Heart left ventricle (tissue), 16 donors: ENCODE measurements at regions not wholly inside any gene's neighbourhood (a gene's known extent, or its start where the extent isn't known, plus 50 kb on each side); places are given as distances from the start of the nearest gene placed in this dataset.

Experiments used
- ATAC-seq, 4 donors: fragments of 200-7000 bp; cut with Tn5 transposase; one replicate each; pipeline ENCODE4 v1.9.1; 2020 to 2022; ENCODE audit warnings: moderate library complexity in 4 of 4, mild to moderate bottlenecking in 3 of 4, moderate number of reproducible peaks in 1 of 4
- DNase-seq, 5 donors: peaks; one replicate each; pipeline ENCODE4 v3.0.0-alpha.2; 2020
- H3K27ac ChIP-seq, 12 donors: fragments of 200-600 bp; sonication (generic) in 4 of 12; one replicate each; pipeline versions ENCODE4 v1.5.0 to v1.8.0; 2016 to 2022; ENCODE audit warnings: mild to moderate bottlenecking in 2 of 12
- H3K27me3 ChIP-seq, 9 donors: fragments of 200-600 bp; sonication (generic) in 2 of 9; one replicate each; pipeline versions ENCODE4 v1.5.1 to v1.8.0; 2016 to 2022; ENCODE audit warnings: mild to moderate bottlenecking in 3 of 9
- H3K36me3 ChIP-seq, 9 donors: fragments of 200-600 bp; sonication (generic) in 2 of 9; one replicate each; pipeline versions ENCODE4 v1.5.0 to v1.8.0; 2018 to 2022; ENCODE audit warnings: mild to moderate bottlenecking in 2 of 9
- H3K4me1 ChIP-seq, 12 donors: fragments of 200-600 bp; sonication (generic) in 4 of 12; one replicate each; pipeline versions ENCODE4 v1.5.0 to v1.8.0; 2016 to 2022; ENCODE audit warnings: mild to moderate bottlenecking in 3 of 12
- H3K4me3 ChIP-seq, 12 donors: fragments of 200-600 bp; sonication (generic) in 4 of 12; one replicate each; pipeline versions ENCODE4 v1.5.0 to v1.8.0; 2017 to 2022; ENCODE audit warnings: mild to moderate bottlenecking in 9 of 12, moderate library complexity in 4 of 12
- H3K9me3 ChIP-seq, 12 donors: fragments of 200-600 bp; sonication (generic) in 4 of 12; one replicate each; pipeline versions ENCODE4 v1.5.0 to v1.8.0; 2016 to 2022; ENCODE audit warnings: mild to moderate bottlenecking in 1 of 12
- CTCF ChIP-seq, 12 donors: fragments of 200-600 bp; sonication (generic) in 4 of 12; IDR thresholded peaks; one replicate each; pipeline versions ENCODE4 v1.5.0 to v1.8.0; 2018 to 2022; ENCODE audit warnings: antibody characterized with exemption in 12 of 12, mild to moderate bottlenecking in 5 of 12
- POLR2A ChIP-seq, 2 donors: fragments of 450-650 bp; IDR thresholded peaks; one replicate each; pipeline ENCODE4 v1.6.1; 2017; ENCODE audit warnings: antibody characterized with exemption in 2 of 2, mild to moderate bottlenecking in 2 of 2, moderate library complexity in 2 of 2
- WGBS, 4 donors: extraction: QIAGEN DNeasy Blood & Tissue Kit in 2 of 4; methylation state at CpG; one replicate each; pipeline versions ENCODE4 v1.1.5 to v1.1.7; 2013 to 2018; 5-methylcytosine and 5-hydroxymethylcytosine counted together
- intact Hi-C, 10 donors: fragments of 100-400 bp; cut with DNase I; formaldehyde crosslinking; loops; one replicate each; pipeline versions ENCODE4 v1.11.1 to v1.14.2; 2022
- donor health status: ischemic (EF 13 %, LVEDD 7.1; RV severe dilation, severe dysfunction).
- donor health status: healthy with polysubstance abuse.
- donor health status: DM: no; HTN: yes; CAD: no.
- donor health status: DM: no; HTN: no; CAD: no.
- donor health status: ischemic (EF 25% LVEDD 6.9; RV normal size, moderate dysfunction).
- donor health status: ischemic (EF 25% LVEDD 5.7; RV mildly dilated, moderate dysfunction).
- donor health status: healthy.
- donor health status: DM: yes; HTN: yes; CAD: no.
- donor health status: ischemic (EF 35%, LVEDD 5.7; RV mildly dilated, moderate dysfunction).
- donor health status: nonischemic (EF 11% LVEDD 7.7; RV severe dilation, severe dysfunction).
- donor health status: DM: yes; HTN: yes; CAD: no.
- donor health status: PGD.
- donor health status: ischemic (EF 29% LVEDD 5.4; RV normal size, mild dysfunction).
- donor health status: nonischemic (EF 23%, LVEDD 6.1; RV moderate dilation, normal function).

- Histone ChIP-seq H3K4me3 (no peak overlapping the region), H3K27ac (no peak overlapping the region), H3K9me3 (no peaks in the 10 kb centered on the region), H3K27me3 (no peaks in the 10 kb centered on the region), H3K36me3 (no peaks in the 10 kb centered on the region), H3K4me1 (no peaks in the 10 kb centered on the region)
- WGBS, 4 donors: 65 to 76% (median 68%) methylated on average over 1 of the region's 1 CpG
- intact Hi-C loops: no loop called here
- TF ChIP-seq CTCF (IDR thresholded peaks at IDR 0.05): no peak
- no peak for TF ChIP-seq POLR2A (IDR thresholded peaks at IDR 0.05)
- ATAC-seq (no peak), DNase-seq (no peak)
These were observed 2121.0 kb downstream of the PCDH7 start for GRCh38 chr4:32841217-32841616.

GRCh38 chr4:32847461-32847860, 2127.3 kb downstream of the PCDH7 start:
- H3K4me1 ChIP-seq: no peaks in the 10 kb centered on the region
- H3K4me3 ChIP-seq: no peak overlapping the region
- intact Hi-C loops: no loop called here
- WGBS, 4 donors: 66 to 72% (median 71%) methylated on average over 3 of the region's 3 CpGs
- H3K27ac ChIP-seq: no peak overlapping the region
- no peak for TF ChIP-seq CTCF (IDR thresholded peaks at IDR 0.05)
- TF ChIP-seq POLR2A (IDR thresholded peaks at IDR 0.05): no peak
- H3K27me3 ChIP-seq: no peaks in the 10 kb centered on the region
- no peaks in the 10 kb centered on the region for H3K36me3 ChIP-seq
- ATAC-seq: no peak
- DNase-seq: no peak
- H3K9me3 ChIP-seq: peaks cover 0 to 13% (median 0%) of the 10 kb centered on the region in 12 donors

- Histone ChIP-seq H3K27me3 (no peaks in the 10 kb centered on the region), H3K4me1 (no peaks in the 10 kb centered on the region), H3K4me3 (no peak overlapping the region), H3K9me3 (peaks cover 0 to 10% (median 0%) of the 10 kb centered on the region in 12 donors), H3K36me3 (no peaks in the 10 kb centered on the region), H3K27ac (no peak overlapping the region)
- intact Hi-C loops: no loop called here
- WGBS, 4 donors: 72 to 76% (median 74%) methylated on average over 2 of the region's 2 CpGs
- TF ChIP-seq CTCF (IDR thresholded peaks at IDR 0.05): no peak
- TF ChIP-seq POLR2A (IDR thresholded peaks at IDR 0.05): no peak
- DNase-seq (no peak), ATAC-seq (no peak)
These were observed 2135.5 kb downstream of the PCDH7 start for GRCh38 chr4:32855622-32856021.

- WGBS, 4 donors: 77 to 86% (median 84%) methylated on average over 1 of the region's 1 CpG
- H3K36me3 ChIP-seq: no peaks in the 10 kb centered on the region
- H3K4me3 ChIP-seq: no peak overlapping the region
- H3K27me3 ChIP-seq: no peaks in the 10 kb centered on the region
- H3K27ac ChIP-seq: no peak overlapping the region
- TF ChIP-seq POLR2A (IDR thresholded peaks at IDR 0.05) (no peak), CTCF (IDR thresholded peaks at IDR 0.05) (no peak)
- H3K9me3 ChIP-seq: peaks cover 0 to 6% (median 0%) of the 10 kb centered on the region in 12 donors
- intact Hi-C loops: no loop called here
- DNase-seq (no peak), ATAC-seq (no peak)
- H3K4me1 ChIP-seq: no peaks in the 10 kb centered on the region
These were observed 2138.2 kb downstream of the PCDH7 start for GRCh38 chr4:32858361-32858760.
